GM08714 (cell line): ENCODE measurements at regions not wholly inside any gene's neighbourhood (a gene's known extent, or its start where the extent isn't known, plus 50 kb on each side); places are given as distances from the start of the nearest gene placed in this dataset.
"Not testable (repeated sequence)": the region's sequence is repeated elsewhere in the genome, so short reads cannot be mapped to it uniquely, and the experiment has no call there.

ENCODE experiments used
- H3K4me3 ChIP-seq: fragments of 200-500 bp; sonication (Bioruptor generic); 2 replicates; pipeline ENCODE4 v1.5.1; 2014; ENCODE audit warnings: mild to moderate bottlenecking, low read length, inconsistent platforms
- ZNF274 ChIP-seq: IDR thresholded peaks from 2 replicates; pipeline ENCODE4 v1.6.1; 2012; ENCODE audit warnings: mild to moderate bottlenecking, low read depth, low read length

DNA sequence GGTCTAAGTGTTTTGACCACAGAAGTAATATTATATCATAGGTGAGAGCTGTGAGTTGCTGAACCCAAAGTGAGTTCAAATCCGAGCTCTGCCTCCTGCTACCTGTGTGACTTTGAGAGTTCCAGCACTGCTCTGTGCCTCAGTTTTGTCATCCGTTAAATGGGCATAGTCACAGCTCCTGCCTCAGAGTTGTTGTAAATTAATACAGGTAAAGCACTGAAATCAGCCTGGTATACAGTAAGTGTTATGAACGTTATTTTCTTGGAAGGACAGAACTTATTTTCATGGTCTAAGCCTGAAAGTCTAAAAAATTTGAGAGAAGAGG, 65.4 kb upstream of the ZNF195 start:
- not testable (repeated sequence) for H3K4me3 ChIP-seq

GRCh38 chr11:3443700-3444419, 64.9 kb upstream of the ZNF195 start:
- not testable (repeated sequence) for H3K4me3 ChIP-seq

DNA sequence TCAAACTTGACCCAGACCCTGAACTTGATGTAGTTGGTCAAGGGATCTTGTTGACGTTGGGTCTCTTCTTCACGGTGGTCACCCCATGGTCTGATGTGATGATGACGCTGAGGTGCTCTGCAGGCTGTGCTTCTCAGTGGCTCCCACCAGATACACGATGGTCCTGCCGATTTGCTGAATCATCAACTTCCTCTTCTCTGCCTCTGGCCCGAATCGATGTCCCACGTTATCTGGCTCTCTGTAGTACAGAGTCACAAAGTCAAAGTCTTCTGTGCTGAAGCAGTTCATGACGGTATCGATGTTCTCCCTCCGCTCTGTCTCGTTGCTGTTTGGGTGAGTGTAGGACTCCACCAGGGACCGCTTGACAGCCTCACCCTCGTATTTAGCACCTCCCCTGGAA, 58.5 kb upstream of the ZNF195 start:
- H3K4me3 ChIP-seq, result not testable (repeated sequence)

- H3K4me3 ChIP-seq, result no peak overlapping the region
- TF ChIP-seq ZNF274, result no peak
Measured at GRCh38 chr11:3434976-3435375, 56.0 kb upstream of the ZNF195 start.

GRCh38 chr11:3429191-3429590, 50.2 kb upstream of the ZNF195 start:
- not testable (repeated sequence) for H3K4me3 ChIP-seq
